H9 (cell line): ENCODE measurements at regions not wholly inside any gene's neighbourhood (a gene's known extent, or its start where the extent isn't known, plus 50 kb on each side); places are given as distances from the start of the nearest gene placed in this dataset.

Source experiments
- DNase-seq: peaks from one replicate; pipeline ENCODE4 v3.0.0-alpha.2; 2017
- H2AFZ ChIP-seq: one replicate; pipeline ENCODE4 v1.6.1; 2013; ENCODE audit warnings: mild to moderate bottlenecking, low read length, control low read depth, moderate library complexity
- H2AK5ac ChIP-seq: 2 replicates; pipeline ENCODE4 v1.6.1; 2013; ENCODE audit warnings: low read length, control low read depth, mixed read lengths; ENCODE audit not compliant: insufficient read length
- H2BK120ac ChIP-seq: one replicate; pipeline ENCODE4 v1.6.1; 2013; ENCODE audit warnings: low read depth, mild to moderate bottlenecking, low read length, control low read depth, inconsistent platforms; ENCODE audit not compliant: poor library complexity, severe bottlenecking
- H2BK12ac ChIP-seq: 2 replicates; pipeline ENCODE4 v1.6.1; 2013; ENCODE audit warnings: low read length, control low read depth, mixed read lengths, low read depth; ENCODE audit not compliant: insufficient read length
- H2BK15ac ChIP-seq: 2 replicates; pipeline ENCODE4 v1.6.1; 2013; ENCODE audit warnings: low read depth, low read length, control low read depth
- H2BK20ac ChIP-seq: one replicate; pipeline ENCODE4 v1.6.1; 2013; ENCODE audit warnings: low read depth, mild to moderate bottlenecking, low read length, control low read depth, inconsistent platforms; ENCODE audit not compliant: poor library complexity, severe bottlenecking
- H2BK5ac ChIP-seq: 2 replicates; pipeline ENCODE4 v1.6.1; 2013; ENCODE audit warnings: low read length, control low read depth, mixed read lengths; ENCODE audit not compliant: insufficient read length
- H3K14ac ChIP-seq: 2 replicates; pipeline ENCODE4 v1.6.1; 2013; ENCODE audit warnings: low read length, control low read depth; ENCODE audit not compliant: insufficient read depth
- H3K18ac ChIP-seq: 2 replicates; pipeline ENCODE4 v1.6.1; 2013; ENCODE audit warnings: low read depth, mild to moderate bottlenecking, mixed read lengths, low read length, control low read depth; ENCODE audit not compliant: insufficient read length
- H3K23ac ChIP-seq: 2 replicates; pipeline ENCODE4 v1.6.1; 2013; ENCODE audit warnings: low read length, control low read depth, mixed read lengths, low read depth; ENCODE audit not compliant: insufficient read length
- H3K23me2 ChIP-seq: 2 replicates; pipeline ENCODE4 v1.6.1; 2013; ENCODE audit warnings: low read depth, mild to moderate bottlenecking, mixed read lengths, low read length, control low read depth; ENCODE audit not compliant: insufficient read length, poor library complexity, severe bottlenecking
- H3K27ac ChIP-seq: 2 replicates; pipeline ENCODE4 v1.5.1; 2013; ENCODE audit warnings: low read length, control low read depth, mixed read lengths, low read depth; ENCODE audit not compliant: insufficient read length
- H3K27me3 ChIP-seq: 2 replicates; pipeline ENCODE4 v1.6.1; 2013; ENCODE audit warnings: low read length, control low read depth, inconsistent platforms; ENCODE audit not compliant: insufficient read depth
- H3K4ac ChIP-seq: 2 replicates; pipeline ENCODE4 v1.6.1; 2013; ENCODE audit warnings: low read depth, mild to moderate bottlenecking, control low read depth, inconsistent platforms, low read length, moderate library complexity
- H3K4me1 ChIP-seq: 2 replicates; pipeline ENCODE4 v1.6.1; 2013; ENCODE audit warnings: low read length, control low read depth, inconsistent platforms; ENCODE audit not compliant: insufficient read depth
- H3K4me2 ChIP-seq: 2 replicates; pipeline ENCODE4 v1.6.1; 2013; ENCODE audit warnings: low read length, control low read depth, mixed read lengths; ENCODE audit not compliant: insufficient read length, insufficient read depth
- H3K56ac ChIP-seq: 2 replicates; pipeline ENCODE4 v1.6.1; 2013; ENCODE audit warnings: low read depth, mild to moderate bottlenecking, mixed read lengths, low read length, control low read depth; ENCODE audit not compliant: insufficient read length
- H3K79me1 ChIP-seq: 2 replicates; pipeline ENCODE4 v1.6.1; 2013; ENCODE audit warnings: low read depth, mild to moderate bottlenecking, moderate library complexity, low read length, control low read depth, inconsistent platforms; ENCODE audit not compliant: insufficient read depth, poor library complexity, severe bottlenecking
- H3K79me2 ChIP-seq: 2 replicates; pipeline ENCODE4 v1.6.1; 2013; ENCODE audit warnings: low read length, control low read depth, inconsistent platforms; ENCODE audit not compliant: insufficient read depth
- H3K9ac ChIP-seq: 2 replicates; pipeline ENCODE4 v1.6.1; 2013; ENCODE audit warnings: low read length, control low read depth, mixed read lengths; ENCODE audit not compliant: insufficient read length; ENCODE audit errors: extremely low read depth
- H3K9me3 ChIP-seq: one replicate; pipeline ENCODE4 v1.6.1; 2013; ENCODE audit warnings: low read depth, low read length, inconsistent platforms; ENCODE audit not compliant: control insufficient read depth
- H3T11ph ChIP-seq: one replicate; pipeline ENCODE4 v1.6.1; 2013; ENCODE audit warnings: mild to moderate bottlenecking, low read length, control low read depth, inconsistent platforms
- H4K20me1 ChIP-seq: one replicate; pipeline ENCODE4 v1.6.1; 2013; ENCODE audit not compliant: control insufficient read depth, insufficient read length, insufficient read depth
- H4K5ac ChIP-seq: 2 replicates; pipeline ENCODE4 v1.6.1; 2013; ENCODE audit warnings: low read depth, mild to moderate bottlenecking, mixed read lengths, low read length, control low read depth; ENCODE audit not compliant: insufficient read length
- H4K8ac ChIP-seq: replicated peaks from 2 replicates; pipeline ENCODE4 v1.6.1; 2013; ENCODE audit warnings: low read length, control low read depth, mixed read lengths, low read depth; ENCODE audit not compliant: insufficient read length
- H4K91ac ChIP-seq: 2 replicates; pipeline ENCODE4 v1.6.1; 2013; ENCODE audit warnings: low read depth, mild to moderate bottlenecking, moderate library complexity, mixed read lengths, low read length, control low read depth; ENCODE audit not compliant: insufficient read length
- H3K27ac Mint-ChIP-seq, 3 experiments: 2 replicates in 2 of 3; 3 replicates in 1 of 3; pipeline ENCODE4 v1.8.0; 2020 to 2021; ENCODE audit warnings: mixed read lengths in 3 of 3, mild to moderate bottlenecking in 1 of 3, moderate library complexity in 1 of 3
- H3K27me3 Mint-ChIP-seq: 2 replicates; pipeline ENCODE4 v1.8.0; 2021; ENCODE audit warnings: low read depth, mild to moderate bottlenecking, moderate library complexity, mixed read lengths
- H3K36me3 Mint-ChIP-seq, 3 experiments: 2 replicates in 2 of 3; 3 replicates in 1 of 3; pipeline ENCODE4 v1.8.0; 2020 to 2021; ENCODE audit warnings: low read depth in 3 of 3, mixed read lengths in 3 of 3; ENCODE audit not compliant: insufficient read depth in 1 of 3
- H3K4me1 Mint-ChIP-seq, 2 experiments: 2 replicates each; pipeline ENCODE4 v1.8.0; 2020; ENCODE audit warnings: mixed read lengths in 2 of 2
- H3K4me3 Mint-ChIP-seq, 2 experiments: 2 replicates in 1 of 2; 3 replicates in 1 of 2; pipeline ENCODE4 v1.8.0; 2020 to 2021; ENCODE audit warnings: mild to moderate bottlenecking in 2 of 2, mixed read lengths in 2 of 2, moderate library complexity in 1 of 2
- H3K9me3 Mint-ChIP-seq, 2 experiments: 2 replicates in 1 of 2; 3 replicates in 1 of 2; pipeline ENCODE4 v1.8.0; 2020; ENCODE audit warnings: mild to moderate bottlenecking in 2 of 2, mixed read lengths in 2 of 2, moderate library complexity in 1 of 2
- WGBS: extraction: QIAGEN DNeasy Blood & Tissue Kit; methylation state at CpG from one replicate; pipeline ENCODE4 v1.1.7; 2013; ENCODE audit warnings: missing lambda C conversion rate, low lambda C conversion rate, mixed read lengths; ENCODE audit not compliant: insufficient read length; ENCODE audit errors: extremely low coverage; 5-methylcytosine and 5-hydroxymethylcytosine counted together
- TF ChIP-seq, protein P1 (sequence below): fragments of 200-600 bp; sonication (generic); conservative IDR thresholded peaks from 3 replicates; pipeline ENCODE4 v1.8.0; 2021; ENCODE audit warnings: antibody characterized with exemption, mild to moderate bottlenecking

- no peak overlapping the region for H3K4me2 ChIP-seq
- H3K79me1 ChIP-seq = no peaks in the 10 kb centered on the region
- no peaks in the 10 kb centered on the region for H3K27me3 ChIP-seq
- no peak overlapping the region for H2BK120ac ChIP-seq
- Mint-ChIP-seq H3K4me3 (no peak overlapping the region), H3K27ac (no peak overlapping the region), H3K9me3 (peaks cover 5% of the 10 kb centered on the region in 2 experiments), H3K4me1 (peaks cover 21 to 30% of the 10 kb centered on the region in 2 experiments), H3K27me3 (peaks cover 21% of the 10 kb centered on the region), H3K36me3 (peaks cover 0 to 6% (median 3%) of the 10 kb centered on the region in 3 experiments; a peak in 4 of 7 replicates)
- no peak overlapping the region for H3K27ac ChIP-seq
- no peaks in the 10 kb centered on the region for H3K23me2 ChIP-seq
- H3K9me3 ChIP-seq = no peaks in the 10 kb centered on the region
- no peak overlapping the region for H3K23ac ChIP-seq
- no peak overlapping the region for H2BK12ac ChIP-seq
- no peak overlapping the region for H2AK5ac ChIP-seq
- H4K8ac ChIP-seq = no peak overlapping the region
- no peak overlapping the region for H3K14ac ChIP-seq
- no peak overlapping the region for H4K5ac ChIP-seq
- no peaks in the 10 kb centered on the region for H4K20me1 ChIP-seq
- TF ChIP-seq, protein P1, sequence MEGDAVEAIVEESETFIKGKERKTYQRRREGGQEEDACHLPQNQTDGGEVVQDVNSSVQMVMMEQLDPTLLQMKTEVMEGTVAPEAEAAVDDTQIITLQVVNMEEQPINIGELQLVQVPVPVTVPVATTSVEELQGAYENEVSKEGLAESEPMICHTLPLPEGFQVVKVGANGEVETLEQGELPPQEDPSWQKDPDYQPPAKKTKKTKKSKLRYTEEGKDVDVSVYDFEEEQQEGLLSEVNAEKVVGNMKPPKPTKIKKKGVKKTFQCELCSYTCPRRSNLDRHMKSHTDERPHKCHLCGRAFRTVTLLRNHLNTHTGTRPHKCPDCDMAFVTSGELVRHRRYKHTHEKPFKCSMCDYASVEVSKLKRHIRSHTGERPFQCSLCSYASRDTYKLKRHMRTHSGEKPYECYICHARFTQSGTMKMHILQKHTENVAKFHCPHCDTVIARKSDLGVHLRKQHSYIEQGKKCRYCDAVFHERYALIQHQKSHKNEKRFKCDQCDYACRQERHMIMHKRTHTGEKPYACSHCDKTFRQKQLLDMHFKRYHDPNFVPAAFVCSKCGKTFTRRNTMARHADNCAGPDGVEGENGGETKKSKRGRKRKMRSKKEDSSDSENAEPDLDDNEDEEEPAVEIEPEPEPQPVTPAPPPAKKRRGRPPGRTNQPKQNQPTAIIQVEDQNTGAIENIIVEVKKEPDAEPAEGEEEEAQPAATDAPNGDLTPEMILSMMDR = no peak
- no peaks in the 10 kb centered on the region for H3K79me2 ChIP-seq
- no peak for DNase-seq
- H3K4ac ChIP-seq = no peak overlapping the region
- H3K56ac ChIP-seq = no peak overlapping the region
- H3K4me1 ChIP-seq = no peaks in the 10 kb centered on the region
- H2BK15ac ChIP-seq = no peak overlapping the region
- no peak overlapping the region for H2BK20ac ChIP-seq
- H2AFZ ChIP-seq = no peak overlapping the region
- H4K91ac ChIP-seq = no peak overlapping the region
- H3T11ph ChIP-seq = no peak overlapping the region
- H3K18ac ChIP-seq = no peak overlapping the region
- no peak overlapping the region for H2BK5ac ChIP-seq
- WGBS = no CpG with 5 or more reads among the region's 11 CpGs
- H3K9ac ChIP-seq = no peak overlapping the region
Measured at GRCh38 chr1:10857687-10858086, 61.2 kb upstream of the CASZ1 start.
